ENCODE measurements at regions not wholly inside any gene's neighbourhood (a gene's known extent, or its start where the extent isn't known, plus 50 kb on each side); places are given as distances from the start of the nearest gene placed in this dataset.
"Not testable (repeated sequence)": the region's sequence is repeated elsewhere in the genome, so short reads cannot be mapped to it uniquely, and the experiment has no call there.

GRCh38 chr21:14321042-14321441, 61.9 kb downstream of the HSPA13 start:
- DNase-seq = no peak

DNA sequence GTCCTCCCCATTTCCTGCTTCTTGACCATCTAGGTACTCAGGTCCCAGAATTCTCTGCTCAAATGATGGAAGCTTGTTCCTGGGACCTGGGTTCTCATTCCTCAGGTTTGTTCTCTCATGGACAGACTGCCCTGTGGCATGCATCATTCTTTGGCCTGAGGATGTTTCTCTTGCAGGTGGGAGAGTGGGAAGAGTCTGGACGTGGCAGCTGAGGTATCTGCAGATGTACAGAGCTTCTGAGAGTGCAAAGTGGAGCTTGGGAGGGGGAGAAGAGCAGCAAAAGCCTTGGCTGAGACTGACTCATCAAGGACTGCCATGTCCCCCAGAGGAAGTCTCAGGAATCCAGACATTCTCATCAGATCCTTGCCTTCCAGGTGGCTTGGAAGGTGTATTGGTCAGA, 63.1 kb downstream of the HSPA13 start:
- no peak for DNase-seq

DNA sequence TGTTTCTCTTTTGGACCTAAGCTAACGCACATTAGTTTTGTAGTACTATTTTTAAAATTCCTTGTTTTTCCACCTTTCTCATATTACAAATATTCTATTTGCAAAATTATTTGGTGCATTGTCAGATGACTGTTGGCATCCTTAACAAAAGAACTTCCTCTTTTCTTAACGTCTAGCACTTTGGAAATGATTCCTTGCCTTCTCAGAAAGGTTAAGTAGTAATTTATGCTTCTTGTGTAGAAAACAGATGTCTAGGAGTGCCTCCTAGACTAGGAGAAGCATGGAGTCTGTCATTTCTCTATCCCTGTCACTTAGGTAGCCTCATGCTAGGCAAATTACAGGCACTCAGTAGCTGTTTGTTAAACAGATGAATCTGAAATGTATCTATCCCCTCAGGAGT, 64.4 kb downstream of the HSPA13 start:
- no peak for DNase-seq

GRCh38 chr21:14317507-14317906, 65.4 kb downstream of the HSPA13 start:
- DNase-seq = no peak

DNA sequence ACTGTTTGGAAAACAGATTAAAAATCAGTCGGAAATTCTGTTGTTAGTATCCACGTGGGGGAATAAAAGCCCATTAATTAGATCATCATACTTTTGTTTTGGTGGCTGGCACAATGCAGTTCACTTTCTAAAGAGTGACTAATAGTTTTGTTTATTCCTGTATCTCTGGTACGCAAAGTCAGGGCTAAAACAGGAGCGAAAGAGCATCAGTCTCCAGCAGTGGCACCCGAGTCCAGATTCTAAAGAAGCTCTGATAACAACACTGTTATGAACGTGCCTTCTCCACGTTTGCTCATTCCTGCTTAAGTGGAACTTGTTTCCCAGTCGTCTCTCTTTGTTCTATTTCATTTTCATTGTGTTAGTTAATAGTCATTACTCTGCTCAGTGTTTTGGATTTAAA, 69.6 kb downstream of the HSPA13 start:
- DNase-seq = no peak

DNA sequence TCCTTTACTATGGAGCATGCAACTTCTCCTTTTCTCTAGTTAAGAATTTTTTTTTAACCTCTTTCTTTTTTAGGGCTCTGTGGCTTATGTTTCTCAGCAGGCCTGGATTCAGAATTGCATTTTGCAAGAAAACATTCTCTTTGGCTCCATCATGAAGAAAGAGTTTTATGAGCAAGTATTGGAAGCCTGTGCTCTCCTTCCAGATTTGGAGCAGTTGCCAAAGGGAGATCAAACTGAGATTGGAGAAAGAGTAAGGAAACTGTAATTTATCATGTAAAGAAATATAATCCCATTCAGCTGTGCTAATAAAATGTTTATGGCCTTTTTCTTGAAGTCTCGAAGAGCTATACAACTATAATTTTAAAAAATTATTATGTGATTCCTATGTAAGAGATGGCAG, 70.1 kb downstream of the HSPA13 start:
- DNase-seq = no peak

- DNase-seq = no peak
These were observed 74.7 kb downstream of the HSPA13 start for GRCh38 chr21:14308234-14308633.

- peak in 1 of 2 donors; percentile 26 for DNase-seq
These were observed 76.6 kb downstream of the HSPA13 start for GRCh38 chr21:14306126-14306907.

DNA sequence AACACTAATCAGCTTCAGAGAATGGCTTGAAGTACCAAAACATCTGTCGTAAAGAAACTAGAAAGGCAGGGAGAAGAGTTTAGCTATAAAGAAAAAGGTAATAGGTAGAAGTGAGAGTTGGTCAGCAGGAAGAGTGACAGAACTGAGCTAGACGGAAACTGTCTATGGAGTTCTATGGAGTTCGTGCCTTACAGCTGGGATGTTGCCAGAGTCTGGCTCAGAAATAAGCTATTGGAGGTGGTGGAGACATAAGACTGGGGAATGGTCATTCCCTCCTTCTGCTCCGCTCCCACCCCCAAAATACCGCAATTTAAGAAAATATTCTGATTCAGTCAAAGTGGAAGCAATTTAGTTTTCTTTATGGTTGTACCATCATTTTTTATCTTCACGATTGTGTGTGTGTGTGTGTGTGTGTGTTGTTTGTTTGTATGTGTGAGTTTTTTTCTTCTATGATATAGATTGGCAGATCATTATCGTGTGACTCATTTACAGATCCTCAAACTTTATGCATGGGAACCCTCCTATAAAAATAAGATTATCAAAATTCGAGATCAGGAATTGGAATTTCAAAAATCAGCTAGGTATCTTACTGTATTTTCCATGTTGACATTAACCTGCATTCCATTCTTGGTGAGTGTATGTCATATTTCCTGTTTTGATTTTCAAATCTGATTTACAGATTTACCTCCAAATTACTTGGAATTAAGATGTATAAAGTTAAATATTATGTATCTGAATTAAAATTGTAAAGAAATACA, 79.0 kb downstream of the HSPA13 start:
- DNase-seq = no peak

GRCh38 chr21:14300074-14300473, 82.9 kb downstream of the HSPA13 start:
- DNase-seq = no peak

GRCh38 chr21:14290576-14290975, 74.6 kb downstream of the RBM11 start:
- DNase-seq = no peak

- no peak for DNase-seq
These were observed 73.0 kb downstream of the RBM11 start for GRCh38 chr21:14288922-14289321.

DNA sequence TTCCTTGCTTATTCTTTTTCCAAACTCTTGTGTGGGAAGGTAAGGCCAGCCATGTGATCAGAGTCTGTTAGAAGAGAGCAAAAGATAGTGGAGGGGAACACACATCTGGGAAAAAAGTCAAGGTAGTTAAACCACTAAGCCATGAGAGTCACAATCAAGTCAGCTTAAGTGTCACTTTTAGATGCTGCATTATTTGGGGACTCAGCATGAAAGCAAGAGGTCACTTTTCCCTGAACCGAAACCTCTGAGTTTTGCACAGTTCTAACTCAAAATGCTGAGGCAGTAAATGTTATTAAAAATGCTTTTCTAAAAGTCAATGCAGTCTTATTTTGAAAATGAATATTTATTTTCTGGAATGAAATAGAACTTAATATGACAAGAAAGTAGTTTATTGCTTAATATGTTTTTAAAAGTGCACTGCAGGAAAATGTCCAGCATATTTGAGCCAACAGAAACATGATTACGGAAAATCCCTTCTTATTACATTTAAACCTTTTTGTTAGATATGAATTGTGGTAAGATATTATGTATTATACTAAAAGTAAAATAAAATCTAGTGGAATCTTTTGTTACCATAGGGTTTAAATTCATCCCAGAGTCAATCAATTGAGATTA, 69.3 kb downstream of the RBM11 start:
- DNase-seq = no peak

DNA sequence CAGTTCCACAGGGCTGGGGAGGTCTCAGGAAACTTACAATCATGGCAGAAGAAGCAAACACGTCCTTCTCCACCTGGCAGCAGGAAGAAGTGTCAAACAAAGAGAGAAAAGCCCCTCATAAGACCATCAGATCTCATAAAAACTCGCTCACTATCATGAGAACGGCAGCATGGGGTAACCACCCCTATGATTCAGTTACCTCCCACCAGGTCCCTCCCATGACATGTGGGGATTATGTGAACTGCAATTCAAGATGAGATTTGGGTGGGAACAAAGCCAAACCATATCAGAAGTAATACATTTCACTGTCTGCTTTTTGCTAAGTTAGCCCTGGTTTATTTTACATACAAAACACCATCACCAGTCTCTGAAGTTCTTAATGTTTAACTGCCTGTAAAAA, 68.5 kb downstream of the RBM11 start:
- DNase-seq = no peak

- not testable (repeated sequence) for DNase-seq
These were observed 65.4 kb downstream of the RBM11 start for GRCh38 chr21:14281188-14281900.

All from hippocampal formation (tissue), 2 donors.